AG04449 (cell line): ENCODE measurements at regions not wholly inside any gene's neighbourhood (a gene's known extent, or its start where the extent isn't known, plus 50 kb on each side); places are given as distances from the start of the nearest gene placed in this dataset.
"Not testable (repeated sequence)": the region's sequence is repeated elsewhere in the genome, so short reads cannot be mapped to it uniquely, and the experiment has no call there.

Source experiments
- CTCF ChIA-PET: fragments of 350-600 bp; formaldehyde crosslinking; extraction: SDS; loops from one replicate; lab custom pipeline; 2021; ENCODE audit warnings: antibody characterized with exemption; lab: Yijun Ruan, JAX
- POLR2A ChIA-PET: fragments of 400-600, 350-600 bp; formaldehyde crosslinking; extraction: SDS; loops from one replicate; lab custom pipeline; 2020; ENCODE audit warnings: antibody characterized with exemption, inconsistent platforms; lab: Yijun Ruan, JAX
- DNase-seq: peaks from one replicate; pipeline ENCODE4 v3.0.0-alpha.2; 2010; ENCODE audit warnings: low read depth, low spot score
- H3K4me3 ChIP-seq: 2 replicates; pipeline ENCODE4 v1.5.1; 2011; ENCODE audit warnings: low read depth, mild to moderate bottlenecking, control low read depth, low read length
- CTCF ChIP-seq: IDR thresholded peaks from one replicate; pipeline ENCODE4 v1.5.1; 2011; ENCODE audit warnings: mild to moderate bottlenecking, moderate library complexity, low read length, control low read depth, inconsistent platforms; ENCODE audit not compliant: insufficient read depth; ENCODE audit errors: missing control alignments

- ChIA-PET CTCF (no interaction called here), POLR2A (no interaction called here)
- TF ChIP-seq CTCF, result no peak
- DNase-seq, result no peak
- no peak overlapping the region for H3K4me3 ChIP-seq
Measured at GRCh38 chr10:83754857-83755256, 384.5 kb upstream of the GHITM start.

DNA sequence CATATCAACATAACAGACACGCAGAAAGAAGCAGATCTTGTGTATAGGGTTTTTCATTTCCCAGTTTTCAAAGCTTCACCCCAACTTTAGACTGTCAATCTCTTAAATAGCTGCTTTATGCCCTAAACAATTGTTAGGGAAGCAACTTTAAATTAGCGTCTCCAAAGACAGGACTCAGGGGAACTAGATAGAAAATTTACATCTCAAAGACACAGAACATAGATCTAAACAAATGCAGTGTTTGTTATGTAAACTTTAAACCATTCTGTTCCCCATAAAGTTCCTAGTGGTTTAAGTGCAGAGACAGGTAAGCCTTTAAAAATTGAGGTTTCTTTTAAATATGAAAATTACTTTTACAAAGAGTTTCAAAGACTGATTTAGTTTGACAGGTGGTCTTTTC, 379.2 kb upstream of the GHITM start:
- no peak overlapping the region for H3K4me3 ChIP-seq
- DNase-seq, result no peak
- CTCF ChIA-PET, result no interaction called here
- no peak for TF ChIP-seq CTCF
- POLR2A ChIA-PET, result no interaction called here

GRCh38 chr10:83764666-83765065, 374.6 kb upstream of the GHITM start:
- ChIA-PET POLR2A (no interaction called here), CTCF (no interaction called here)
- no peak for TF ChIP-seq CTCF
- DNase-seq, result no peak
- H3K4me3 ChIP-seq, result no peak overlapping the region

DNA sequence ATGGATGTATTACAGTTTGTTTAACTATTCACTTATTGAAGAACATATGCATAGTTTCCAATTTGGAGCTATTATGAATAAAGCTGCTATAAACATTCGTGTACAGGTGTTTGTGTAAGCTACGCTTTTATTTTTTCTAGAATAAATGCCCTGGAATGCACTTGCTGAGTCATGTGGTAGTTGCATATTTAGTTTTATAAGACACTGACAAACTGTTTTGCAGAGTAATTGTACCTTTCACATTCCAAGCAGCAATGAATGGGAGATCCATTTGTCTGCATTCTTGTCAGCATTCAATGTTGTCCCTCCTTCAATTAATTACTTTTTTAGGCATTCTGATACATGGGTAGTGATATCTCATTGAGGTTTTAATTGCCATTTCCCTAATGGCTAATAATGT, 373.6 kb upstream of the GHITM start:
- ChIA-PET POLR2A (no interaction called here), CTCF (no interaction called here)
- TF ChIP-seq CTCF, result no peak
- no peak overlapping the region for H3K4me3 ChIP-seq
- no peak for DNase-seq

DNA sequence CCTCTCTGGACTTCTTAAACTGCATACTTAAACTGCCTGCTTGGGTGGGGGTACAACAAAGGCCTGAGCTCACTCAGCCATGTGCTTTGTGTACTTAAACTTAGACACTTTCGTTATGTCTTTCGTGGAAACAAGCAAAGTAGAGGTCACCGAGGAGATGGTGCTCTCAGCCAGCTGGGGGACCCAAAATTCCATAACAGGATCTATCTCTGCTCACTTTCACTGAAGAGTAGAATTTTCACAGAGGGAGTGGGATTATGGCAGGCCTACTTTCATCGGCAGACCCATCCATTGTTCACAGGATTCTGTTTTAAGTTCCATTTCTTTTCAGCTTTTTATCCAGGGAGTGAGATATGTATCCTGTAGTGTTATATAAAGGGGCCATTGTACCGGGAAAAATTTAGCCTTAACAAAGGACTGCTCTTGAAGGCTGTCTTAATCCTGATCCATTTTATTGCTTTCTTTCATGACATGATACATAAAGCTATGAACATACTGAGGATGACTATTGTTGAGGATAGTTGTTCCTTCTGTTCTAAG, 370.0 kb upstream of the GHITM start:
- no peak overlapping the region for H3K4me3 ChIP-seq
- DNase-seq, result no peak
- TF ChIP-seq CTCF, result no peak
- CTCF ChIA-PET, result no interaction called here
- POLR2A ChIA-PET, result no interaction called here

DNA sequence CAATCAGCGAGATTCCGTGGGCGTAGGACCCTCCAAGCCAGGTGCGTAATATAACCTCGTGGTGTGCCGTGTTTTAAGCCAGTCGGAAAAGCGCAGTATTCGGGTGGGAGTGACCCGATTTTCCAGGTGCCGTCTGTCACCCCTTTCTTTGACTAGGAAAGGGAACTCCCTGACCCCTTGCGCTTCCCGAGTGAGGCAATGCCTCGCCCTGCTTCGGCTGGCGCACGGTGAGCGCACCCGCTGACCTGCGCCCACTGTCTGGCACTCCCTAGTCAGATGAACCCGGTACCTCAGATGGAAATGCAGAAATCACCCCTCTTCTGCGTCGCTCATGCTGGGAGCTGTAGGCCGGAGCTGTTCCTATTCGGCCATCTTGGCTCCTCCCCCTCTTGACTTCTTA, 352.6 kb upstream of the GHITM start:
- CTCF ChIA-PET, DNase-seq, H3K4me3 ChIP-seq, POLR2A ChIA-PET: not testable (repeated sequence)

- H3K4me3 ChIP-seq, result no peak overlapping the region
- no peak for DNase-seq
- ChIA-PET CTCF (no interaction called here), POLR2A (no interaction called here)
- no peak for TF ChIP-seq CTCF
Measured at GRCh38 chr10:83801983-83802382, 337.3 kb upstream of the GHITM start.
